Prostate gland (tissue), 2 donors: ENCODE measurements at regions not wholly inside any gene's neighbourhood (a gene's known extent, or its start where the extent isn't known, plus 50 kb on each side); places are given as distances from the start of the nearest gene placed in this dataset.

Source experiments
- POLR2AphosphoS5 ChIP-seq: sonication (generic); formaldehyde crosslinking; IDR thresholded peaks from one replicate; pipeline ENCODE4 v1.6.1; 2017; ENCODE audit warnings: antibody characterized with exemption
- TF ChIP-seq, protein P1 (sequence below), 4 experiments: fragments of 200-600 bp in 2 of 4; fragments of 450-650 bp in 2 of 4; sonication (generic) in 2 of 4; IDR thresholded peaks; 1 replicate in 3 of 4; 2 replicates in 1 of 4; pipeline ENCODE4 v1.5.1; 2016 to 2019; ENCODE audit warnings: antibody characterized with exemption in 4 of 4, mild to moderate bottlenecking in 2 of 4, moderate library complexity in 2 of 4

DNA sequence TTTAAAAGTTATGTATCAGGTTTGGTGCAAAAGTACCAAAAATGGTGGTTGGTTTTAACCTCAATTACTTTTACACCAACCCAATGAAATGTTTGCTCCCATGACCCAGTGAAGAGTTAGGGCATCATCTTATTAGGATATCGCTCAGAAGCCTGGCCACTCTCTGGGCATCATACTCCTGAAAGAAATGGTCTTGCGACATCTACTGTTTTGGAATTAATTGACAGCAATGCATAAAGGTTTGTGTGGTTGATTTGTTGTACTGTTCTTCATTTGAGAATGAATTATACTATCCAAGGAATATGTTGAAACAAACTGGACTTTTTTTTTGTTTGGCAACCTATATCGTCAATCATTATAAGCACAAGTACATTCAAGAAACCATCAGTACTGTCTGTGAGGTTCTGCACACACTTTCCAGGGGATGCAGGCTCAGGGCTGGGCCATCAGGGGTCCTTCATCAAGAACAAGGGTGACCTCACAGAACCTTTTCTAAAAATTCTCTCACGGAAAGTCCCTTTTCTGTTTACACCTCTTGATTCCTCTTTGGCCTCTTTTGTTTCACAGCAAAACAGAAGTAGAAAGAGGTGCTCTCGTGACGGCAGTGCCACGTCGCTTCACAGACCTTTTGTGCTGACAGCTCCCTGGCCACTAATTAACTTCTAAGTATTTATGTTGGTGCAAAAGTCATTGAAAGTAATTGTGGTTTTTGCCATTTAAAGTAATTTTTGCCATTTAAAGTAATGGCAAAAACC, 117.2 kb upstream of the KLF6 start:
- TF ChIP-seq, protein P1, sequence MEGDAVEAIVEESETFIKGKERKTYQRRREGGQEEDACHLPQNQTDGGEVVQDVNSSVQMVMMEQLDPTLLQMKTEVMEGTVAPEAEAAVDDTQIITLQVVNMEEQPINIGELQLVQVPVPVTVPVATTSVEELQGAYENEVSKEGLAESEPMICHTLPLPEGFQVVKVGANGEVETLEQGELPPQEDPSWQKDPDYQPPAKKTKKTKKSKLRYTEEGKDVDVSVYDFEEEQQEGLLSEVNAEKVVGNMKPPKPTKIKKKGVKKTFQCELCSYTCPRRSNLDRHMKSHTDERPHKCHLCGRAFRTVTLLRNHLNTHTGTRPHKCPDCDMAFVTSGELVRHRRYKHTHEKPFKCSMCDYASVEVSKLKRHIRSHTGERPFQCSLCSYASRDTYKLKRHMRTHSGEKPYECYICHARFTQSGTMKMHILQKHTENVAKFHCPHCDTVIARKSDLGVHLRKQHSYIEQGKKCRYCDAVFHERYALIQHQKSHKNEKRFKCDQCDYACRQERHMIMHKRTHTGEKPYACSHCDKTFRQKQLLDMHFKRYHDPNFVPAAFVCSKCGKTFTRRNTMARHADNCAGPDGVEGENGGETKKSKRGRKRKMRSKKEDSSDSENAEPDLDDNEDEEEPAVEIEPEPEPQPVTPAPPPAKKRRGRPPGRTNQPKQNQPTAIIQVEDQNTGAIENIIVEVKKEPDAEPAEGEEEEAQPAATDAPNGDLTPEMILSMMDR (IDR thresholded peaks at IDR 0.05) = no peak
- no peak for TF ChIP-seq POLR2AphosphoS5
